Mesendoderm (in vitro differentiated cells): ENCODE measurements at regions not wholly inside any gene's neighbourhood (a gene's known extent, or its start where the extent isn't known, plus 50 kb on each side); places are given as distances from the start of the nearest gene placed in this dataset.

Source experiments
- DNase-seq: peaks from one replicate; pipeline ENCODE4 v3.0.0; 2013
- H2AK5ac ChIP-seq: 2 replicates; pipeline ENCODE4 v1.6.1; 2013; ENCODE audit warnings: low read length, inconsistent platforms
- H2BK120ac ChIP-seq: 2 replicates; pipeline ENCODE4 v1.6.1; 2013; ENCODE audit warnings: low read depth, mild to moderate bottlenecking, low read length, moderate library complexity, mixed read lengths
- H2BK15ac ChIP-seq: replicated peaks from 2 replicates; pipeline ENCODE4 v1.6.1; 2013; ENCODE audit warnings: low read depth, mild to moderate bottlenecking, moderate library complexity
- H2BK5ac ChIP-seq: 2 replicates; pipeline ENCODE4 v1.6.1; 2013; ENCODE audit warnings: low read length, inconsistent platforms
- H3K18ac ChIP-seq: 2 replicates; pipeline ENCODE4 v1.6.1; 2013; ENCODE audit warnings: mild to moderate bottlenecking, low read length, mixed read lengths
- H3K23ac ChIP-seq: one replicate; pipeline ENCODE4 v1.6.1; 2013; ENCODE audit warnings: low read length
- H3K27ac ChIP-seq: 2 replicates; pipeline ENCODE4 v1.5.1; 2013; ENCODE audit warnings: low read depth, mild to moderate bottlenecking, inconsistent platforms, low read length, moderate library complexity
- H3K27me3 ChIP-seq: 2 replicates; pipeline ENCODE4 v1.6.1; 2013; ENCODE audit warnings: low read length, control low read depth, mild to moderate bottlenecking, inconsistent platforms; ENCODE audit not compliant: insufficient read depth, poor library complexity
- H3K36me3 ChIP-seq: 2 replicates; pipeline ENCODE4 v1.6.1; 2013; ENCODE audit warnings: low read length, inconsistent platforms; ENCODE audit not compliant: control insufficient read depth, insufficient read depth
- H3K4ac ChIP-seq: one replicate; pipeline ENCODE4 v1.6.1; 2013; ENCODE audit warnings: low read depth, mild to moderate bottlenecking, low read length, moderate library complexity
- H3K4me1 ChIP-seq: 2 replicates; pipeline ENCODE4 v1.6.1; 2013; ENCODE audit warnings: low read depth, low read length, inconsistent platforms; ENCODE audit not compliant: control insufficient read depth
- H3K4me2 ChIP-seq: 2 replicates; pipeline ENCODE4 v1.6.1; 2013; ENCODE audit warnings: low read length
- H3K4me3 ChIP-seq: 2 replicates; pipeline ENCODE4 v1.5.1; 2013; ENCODE audit warnings: mild to moderate bottlenecking, low read length
- H3K56ac ChIP-seq: one replicate; pipeline ENCODE4 v1.6.1; 2013; ENCODE audit warnings: low read length
- H3K79me1 ChIP-seq: 2 replicates; pipeline ENCODE4 v1.6.1; 2013; ENCODE audit warnings: low read length, inconsistent platforms
- H3K79me2 ChIP-seq: 2 replicates; pipeline ENCODE4 v1.6.1; 2013; ENCODE audit warnings: mild to moderate bottlenecking, low read length; ENCODE audit not compliant: control insufficient read depth, insufficient read depth
- H3K9ac ChIP-seq: 2 replicates; pipeline ENCODE4 v1.6.1; 2013; ENCODE audit warnings: low read length, inconsistent platforms
- H4K5ac ChIP-seq: one replicate; pipeline ENCODE4 v1.6.1; 2013; ENCODE audit warnings: low read length
- H4K8ac ChIP-seq: one replicate; pipeline ENCODE4 v1.6.1; 2013; ENCODE audit warnings: low read depth, mild to moderate bottlenecking, control low read depth, low read length, moderate library complexity
- WGBS: extraction: QIAGEN DNeasy Blood & Tissue Kit; methylation state at CpG from one replicate; pipeline ENCODE4 v1.1.7; 2013; ENCODE audit warnings: low lambda C conversion rate, missing lambda C conversion rate; ENCODE audit not compliant: insufficient coverage; ENCODE audit errors: extremely low coverage; 5-methylcytosine and 5-hydroxymethylcytosine counted together

- Histone ChIP-seq H3K56ac (no peak overlapping the region), H3K79me2 (no peaks in the 10 kb centered on the region), H3K36me3 (no peaks in the 10 kb centered on the region), H2BK120ac (no peak overlapping the region), H3K27me3 (no peaks in the 10 kb centered on the region), H3K4me2 (no peak overlapping the region), H2BK5ac (no peak overlapping the region), H3K23ac (no peak overlapping the region), H2AK5ac (no peak overlapping the region), H3K4ac (no peak overlapping the region), H3K18ac (no peak overlapping the region), H4K8ac (no peak overlapping the region), H2BK15ac (no peak overlapping the region), H3K4me1 (peaks cover 2% of the 10 kb centered on the region), H4K5ac (no peak overlapping the region), H3K79me1 (no peaks in the 10 kb centered on the region), H3K27ac (no peak overlapping the region), H3K9ac (no peak overlapping the region), H3K4me3 (no peak overlapping the region)
- DNase-seq, result no peak
- WGBS, result no CpG with 5 or more reads among the region's 2 CpGs
These were observed 535.1 kb downstream of the BCKDHB start for GRCh38 chr6:80641591-80641990.

GRCh38 chr6:80640176-80640575 is 533.7 kb downstream of the BCKDHB start:
- H3K4me3 ChIP-seq, result no peak overlapping the region
- H3K4ac ChIP-seq, result no peak overlapping the region
- no CpG with 5 or more reads among the region's 1 CpG for WGBS
- H3K36me3 ChIP-seq, result no peaks in the 10 kb centered on the region
- H3K4me1 ChIP-seq, result peaks cover 2% of the 10 kb centered on the region
- no peaks in the 10 kb centered on the region for H3K79me2 ChIP-seq
- H2BK15ac ChIP-seq, result no peak overlapping the region
- DNase-seq, result no peak
- H3K27me3 ChIP-seq, result no peaks in the 10 kb centered on the region
- H2BK120ac ChIP-seq, result no peak overlapping the region
- H3K79me1 ChIP-seq, result no peaks in the 10 kb centered on the region
- H3K18ac ChIP-seq, result no peak overlapping the region
- no peak overlapping the region for H4K8ac ChIP-seq
- H3K9ac ChIP-seq, result no peak overlapping the region
- no peak overlapping the region for H2AK5ac ChIP-seq
- H3K4me2 ChIP-seq, result no peak overlapping the region
- no peak overlapping the region for H2BK5ac ChIP-seq
- no peak overlapping the region for H4K5ac ChIP-seq
- no peak overlapping the region for H3K56ac ChIP-seq
- no peak overlapping the region for H3K23ac ChIP-seq
- H3K27ac ChIP-seq, result no peak overlapping the region

GRCh38 chr6:80639181-80639629 is 532.7 kb downstream of the BCKDHB start:
- Histone ChIP-seq H3K4me2 (no peak overlapping the region), H3K9ac (no peak overlapping the region), H3K36me3 (no peaks in the 10 kb centered on the region), H3K23ac (no peak overlapping the region), H3K4me1 (peaks cover 2% of the 10 kb centered on the region), H3K56ac (peak overlapping the region; percentile 11), H3K4ac (no peak overlapping the region), H2AK5ac (no peak overlapping the region), H3K79me1 (no peaks in the 10 kb centered on the region), H2BK120ac (peak overlapping the region; percentile 73), H3K4me3 (no peak overlapping the region), H2BK15ac (no peak overlapping the region), H4K5ac (no peak overlapping the region), H3K27ac (peak overlapping the region; percentile 18), H4K8ac (no peak overlapping the region), H2BK5ac (peak overlapping the region; percentile 39), H3K18ac (peak overlapping the region; percentile 98), H3K79me2 (no peaks in the 10 kb centered on the region), H3K27me3 (no peaks in the 10 kb centered on the region)
- no peak for DNase-seq
- no CpG with 5 or more reads among the region's 2 CpGs for WGBS

DNA sequence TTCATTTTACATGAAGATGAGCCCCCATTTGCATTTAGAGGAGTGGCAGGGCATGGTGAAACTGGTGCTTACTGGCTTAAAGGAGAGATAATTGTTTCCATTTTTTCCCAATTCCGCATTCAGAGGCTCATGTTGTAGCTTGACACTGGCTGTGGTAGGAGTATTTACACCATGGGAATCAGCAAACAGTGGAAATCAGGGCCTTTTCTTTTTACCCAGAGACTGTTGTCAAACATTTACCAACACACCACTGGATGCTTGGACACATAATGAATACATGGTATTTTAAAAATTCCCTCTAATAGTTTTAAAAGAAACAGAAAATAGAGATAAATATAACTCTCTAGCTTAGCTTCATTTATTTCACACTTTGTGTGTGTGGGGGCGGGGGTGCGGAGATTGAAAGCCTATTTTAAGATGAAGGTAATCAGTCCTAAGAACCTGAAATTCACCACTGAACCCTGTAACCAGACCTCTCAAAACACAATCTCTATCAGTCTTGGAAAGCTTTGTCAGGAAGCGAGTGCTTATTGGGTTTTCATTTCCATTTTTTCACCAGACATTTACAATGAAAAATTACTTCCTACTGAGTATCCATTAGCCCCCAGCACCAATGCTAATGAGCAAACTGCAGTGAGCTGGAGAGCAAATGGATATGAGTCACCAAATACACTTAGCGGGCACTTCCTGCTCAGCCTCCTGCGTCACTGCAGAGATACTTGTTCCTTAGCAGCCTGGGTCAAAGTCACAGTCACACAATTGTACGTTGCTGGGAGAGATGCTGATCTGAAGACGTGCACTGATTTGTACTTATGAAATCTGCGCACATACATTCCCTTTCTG is 532.0 kb downstream of the BCKDHB start:
- H2AK5ac ChIP-seq, result no peak overlapping the region
- H4K8ac ChIP-seq, result no peak overlapping the region
- peak overlapping the region; percentile 2 for H2BK5ac ChIP-seq
- no peak overlapping the region for H3K4me2 ChIP-seq
- H3K18ac ChIP-seq, result peak overlapping the region; percentile 40
- DNase-seq, result peak; percentile 94
- peak overlapping the region; percentile 16 for H3K4ac ChIP-seq
- peak overlapping the region; percentile 11 for H3K56ac ChIP-seq
- H4K5ac ChIP-seq, result no peak overlapping the region
- H3K9ac ChIP-seq, result no peak overlapping the region
- WGBS, result no CpG with 5 or more reads among the region's 9 CpGs
- H2BK15ac ChIP-seq, result no peak overlapping the region
- no peaks in the 10 kb centered on the region for H3K79me2 ChIP-seq
- H3K23ac ChIP-seq, result no peak overlapping the region
- peak overlapping the region; percentile 60 for H3K27ac ChIP-seq
- H3K27me3 ChIP-seq, result no peaks in the 10 kb centered on the region
- H3K4me3 ChIP-seq, result no peak overlapping the region
- no peaks in the 10 kb centered on the region for H3K79me1 ChIP-seq
- H2BK120ac ChIP-seq, result peak overlapping the region; percentile 73
- H3K4me1 ChIP-seq, result peaks cover 2% of the 10 kb centered on the region
- no peaks in the 10 kb centered on the region for H3K36me3 ChIP-seq

GRCh38 chr6:80637312-80637711 is 530.8 kb downstream of the BCKDHB start:
- no peak overlapping the region for H3K4me2 ChIP-seq
- no peak overlapping the region for H3K27ac ChIP-seq
- H3K79me2 ChIP-seq, result no peaks in the 10 kb centered on the region
- H3K4me3 ChIP-seq, result no peak overlapping the region
- peak overlapping the region; percentile 67 for H2BK120ac ChIP-seq
- H2BK15ac ChIP-seq, result no peak overlapping the region
- no peaks in the 10 kb centered on the region for H3K27me3 ChIP-seq
- peak overlapping the region; percentile 55 for H3K4ac ChIP-seq
- H2AK5ac ChIP-seq, result no peak overlapping the region
- no peak overlapping the region for H3K56ac ChIP-seq
- no peak overlapping the region for H3K23ac ChIP-seq
- peak overlapping the region; percentile 87 for H3K18ac ChIP-seq
- peaks cover 2% of the 10 kb centered on the region for H3K4me1 ChIP-seq
- H4K8ac ChIP-seq, result no peak overlapping the region
- no peak for DNase-seq
- H3K36me3 ChIP-seq, result no peaks in the 10 kb centered on the region
- H3K9ac ChIP-seq, result no peak overlapping the region
- no peak overlapping the region for H4K5ac ChIP-seq
- no peaks in the 10 kb centered on the region for H3K79me1 ChIP-seq
- no peak overlapping the region for H2BK5ac ChIP-seq

- no peak overlapping the region for H3K23ac ChIP-seq
- no peak overlapping the region for H4K5ac ChIP-seq
- H2BK120ac ChIP-seq, result peak overlapping the region; percentile 36
- H3K4me3 ChIP-seq, result no peak overlapping the region
- whole genome bisulfite sequencing, result no CpG with 5 or more reads among the region's 1 CpG
- H3K4me2 ChIP-seq, result no peak overlapping the region
- DNase-seq, result no peak
- no peak overlapping the region for H4K8ac ChIP-seq
- H3K27me3 ChIP-seq, result no peaks in the 10 kb centered on the region
- no peaks in the 10 kb centered on the region for H3K79me1 ChIP-seq
- H2BK5ac ChIP-seq, result no peak overlapping the region
- H2BK15ac ChIP-seq, result peak overlapping the region; percentile 47
- H3K4ac ChIP-seq, result peak overlapping the region; percentile 70
- peak overlapping the region; percentile 12 for H3K18ac ChIP-seq
- no peaks in the 10 kb centered on the region for H3K36me3 ChIP-seq
- H3K79me2 ChIP-seq, result no peaks in the 10 kb centered on the region
- H2AK5ac ChIP-seq, result no peak overlapping the region
- no peak overlapping the region for H3K27ac ChIP-seq
- H3K4me1 ChIP-seq, result peaks cover 2% of the 10 kb centered on the region
- no peak overlapping the region for H3K9ac ChIP-seq
- H3K56ac ChIP-seq, result no peak overlapping the region
These were observed 530.2 kb downstream of the BCKDHB start for GRCh38 chr6:80636689-80637088.
